ENCODE measurements at regions not wholly inside any gene's neighbourhood (a gene's known extent, or its start where the extent isn't known, plus 50 kb on each side); places are given as distances from the start of the nearest gene placed in this dataset.

- no peaks in the 10 kb centered on the region for H3K4me1 ChIP-seq (ENCODE audit: low read length)
These were observed 83.8 kb upstream of the MRPS22 start for GRCh38 chr3:139260041-139260486.

GRCh38 chr3:139260793-139261736 lies 82.8 kb upstream of the MRPS22 start:
- H3K79me2 ChIP-seq (ENCODE audit: low read length) = no peaks in the 10 kb centered on the region
- no peaks in the 10 kb centered on the region for H3K36me3 ChIP-seq (replicated peaks; ENCODE audit: low read depth, low read length)
- H3K27ac ChIP-seq (ENCODE audit: low read length) = no peak overlapping the region
- H4K20me1 ChIP-seq (ENCODE audit: insufficient read depth, low read length) = no peaks in the 10 kb centered on the region
- H2AFZ ChIP-seq (ENCODE audit: low read depth, low read length) = no peak overlapping the region
- H3K9me3 ChIP-seq (ENCODE audit: insufficient read depth, low read length) = no peaks in the 10 kb centered on the region
- no peak overlapping the region for H3K4me2 ChIP-seq (ENCODE audit: low read length)
- H3K4me3 ChIP-seq (ENCODE audit: low read length) = no peak overlapping the region
- no peak overlapping the region for H3K9ac ChIP-seq (ENCODE audit: low read length)
- H3K27me3 ChIP-seq (ENCODE audit: low read depth, low read length) = 0 out of 2 replicates have a peak, but pooled peaks cover 2% of the 10 kb centered on the region
- no peaks in the 10 kb centered on the region for H3K4me1 ChIP-seq (ENCODE audit: low read length)
- TF ChIP-seq EZH2phosphoT487 (IDR thresholded peaks at IDR 0.05; ENCODE audit: low read depth) = no peak
- TF ChIP-seq CTCF (IDR thresholded peaks at IDR 0.05; ENCODE audit: low read depth, low read length) = no peak

More at GRCh38 chr3:139260041-139260486, 83.8 kb upstream of the MRPS22 start:
- no peak overlapping the region for H3K9ac ChIP-seq (ENCODE audit: low read length)
- H2AFZ ChIP-seq (ENCODE audit: low read depth, low read length) = no peak overlapping the region
- TF ChIP-seq EZH2phosphoT487 (IDR thresholded peaks at IDR 0.05; ENCODE audit: low read depth) = no peak
- TF ChIP-seq CTCF (IDR thresholded peaks at IDR 0.05; ENCODE audit: low read depth, low read length) = no peak
- no peaks in the 10 kb centered on the region for H3K9me3 ChIP-seq (ENCODE audit: insufficient read depth, low read length)
- 0 out of 2 replicates have a peak, but pooled peaks cover 2% of the 10 kb centered on the region for H3K27me3 ChIP-seq (ENCODE audit: low read depth, low read length)
- H3K36me3 ChIP-seq (replicated peaks; ENCODE audit: low read depth, low read length) = no peaks in the 10 kb centered on the region
- H3K4me2 ChIP-seq (ENCODE audit: low read length) = no peak overlapping the region
- H3K27ac ChIP-seq (ENCODE audit: low read length) = no peak overlapping the region
- H3K4me3 ChIP-seq (ENCODE audit: low read length) = no peak overlapping the region
- H4K20me1 ChIP-seq (ENCODE audit: insufficient read depth, low read length) = no peaks in the 10 kb centered on the region
- no peaks in the 10 kb centered on the region for H3K79me2 ChIP-seq (ENCODE audit: low read length)

GRCh38 chr3:139261754-139262586 lies 81.8 kb upstream of the MRPS22 start:
- no peak for TF ChIP-seq CTCF (IDR thresholded peaks at IDR 0.05; ENCODE audit: low read depth, low read length)
- TF ChIP-seq EZH2phosphoT487 (IDR thresholded peaks at IDR 0.05; ENCODE audit: low read depth) = no peak
- Histone ChIP-seq H3K27ac (ENCODE audit: low read length) (no peak overlapping the region), H4K20me1 (ENCODE audit: insufficient read depth, low read length) (no peaks in the 10 kb centered on the region)

GRCh38 chr3:139263798-139264197 lies 80.0 kb upstream of the MRPS22 start:
- H3K36me3 ChIP-seq (replicated peaks; ENCODE audit: low read depth, low read length) = no peaks in the 10 kb centered on the region
- no peaks in the 10 kb centered on the region for H3K79me2 ChIP-seq (ENCODE audit: low read length)
- no peaks in the 10 kb centered on the region for H3K4me1 ChIP-seq (ENCODE audit: low read length)
- no peak overlapping the region for H3K9ac ChIP-seq (ENCODE audit: low read length)
- H3K9me3 ChIP-seq (ENCODE audit: insufficient read depth, low read length) = no peaks in the 10 kb centered on the region
- no peak overlapping the region for H2AFZ ChIP-seq (ENCODE audit: low read depth, low read length)
- no peak overlapping the region for H3K4me2 ChIP-seq (ENCODE audit: low read length)
- no peak for TF ChIP-seq EZH2phosphoT487 (IDR thresholded peaks at IDR 0.05; ENCODE audit: low read depth)
- no peak for TF ChIP-seq CTCF (IDR thresholded peaks at IDR 0.05; ENCODE audit: low read depth, low read length)
- H3K27me3 ChIP-seq (ENCODE audit: low read depth, low read length) = no peaks in the 10 kb centered on the region
- no peaks in the 10 kb centered on the region for H4K20me1 ChIP-seq (ENCODE audit: insufficient read depth, low read length)
- no peak overlapping the region for H3K27ac ChIP-seq (ENCODE audit: low read length)
- H3K4me3 ChIP-seq (ENCODE audit: low read length) = no peak overlapping the region

More at GRCh38 chr3:139261754-139262586, 81.8 kb upstream of the MRPS22 start:
- Histone ChIP-seq H2AFZ (ENCODE audit: low read depth, low read length) (no peak overlapping the region), H3K36me3 (replicated peaks; ENCODE audit: low read depth, low read length) (no peaks in the 10 kb centered on the region), H3K4me1 (ENCODE audit: low read length) (no peaks in the 10 kb centered on the region), H3K79me2 (ENCODE audit: low read length) (no peaks in the 10 kb centered on the region), H3K4me2 (ENCODE audit: low read length) (no peak overlapping the region), H3K27me3 (ENCODE audit: low read depth, low read length) (0 out of 2 replicates have a peak, but pooled peaks cover 2% of the 10 kb centered on the region), H3K9me3 (ENCODE audit: insufficient read depth, low read length) (no peaks in the 10 kb centered on the region), H3K4me3 (ENCODE audit: low read length) (no peak overlapping the region), H3K9ac (ENCODE audit: low read length) (no peak overlapping the region)

All from OCI-LY3 (cell line).